Testis (tissue), 2 donors: ENCODE measurements at regions not wholly inside any gene's neighbourhood (a gene's known extent, or its start where the extent isn't known, plus 50 kb on each side); places are given as distances from the start of the nearest gene placed in this dataset.

Source experiments
- DNase-seq: peaks from one replicate; pipeline ENCODE4 v3.0.0-alpha.2; 2019
- H3K27ac ChIP-seq, 2 donors: fragments of 200-600 bp; sonication (generic); one replicate each; pipeline ENCODE4 v1.5.1; 2019
- H3K27me3 ChIP-seq: fragments of 200-600 bp; sonication (generic); one replicate; pipeline ENCODE4 v1.5.1; 2019
- H3K36me3 ChIP-seq: fragments of 200-600 bp; sonication (generic); one replicate; pipeline ENCODE4 v1.5.1; 2017; ENCODE audit warnings: low read depth; ENCODE audit errors: missing control alignments
- H3K4me1 ChIP-seq: fragments of 200-600 bp; sonication (generic); one replicate; pipeline ENCODE4 v1.5.1; 2019
- H3K4me3 ChIP-seq, 2 donors: fragments of 200-600 bp; sonication (generic); one replicate each; pipeline ENCODE4 v1.5.1; 2017 to 2019
- H3K9me3 ChIP-seq: fragments of 200-600 bp; sonication (generic); one replicate; pipeline ENCODE4 v1.5.1; 2017
- CTCF ChIP-seq, 3 experiments: fragments of 450-650 bp in 2 of 3; fragments of 200-600 bp in 1 of 3; sonication (generic) in 1 of 3; IDR thresholded peaks; one replicate each; pipeline ENCODE4 v1.5.1; 2016 to 2019; ENCODE audit warnings: antibody characterized with exemption in 3 of 3, mild to moderate bottlenecking in 2 of 3, moderate library complexity in 1 of 3
- POLR2A ChIP-seq: fragments of 450-650 bp; IDR thresholded peaks from one replicate; pipeline ENCODE4 v1.6.1; 2017; ENCODE audit warnings: antibody characterized with exemption, mild to moderate bottlenecking, moderate library complexity
- WGBS, 2 donors: methylation state at CpG; one replicate each; pipeline ENCODE4 v1.1.5; 2018; 5-methylcytosine and 5-hydroxymethylcytosine counted together
- intact Hi-C: fragments of 100-400 bp; cut with DNase I; formaldehyde crosslinking; loops from one replicate; pipeline ENCODE4 v1.15.1; 2023; ENCODE audit warnings: low total_unique reads

- H3K27ac ChIP-seq, result no peak overlapping the region
- H3K36me3 ChIP-seq, result no peaks in the 10 kb centered on the region
- no peaks in the 10 kb centered on the region for H3K4me1 ChIP-seq
- intact Hi-C loops, result no loop called here
- 63 to 70% methylated on average over 3 of the region's 3 CpGs for WGBS, 2 donors
- no peaks in the 10 kb centered on the region for H3K9me3 ChIP-seq
- TF ChIP-seq POLR2A (no peak), CTCF (IDR thresholded peaks at IDR 0.05) (no peak)
- DNase-seq, result no peak
- H3K27me3 ChIP-seq, result no peaks in the 10 kb centered on the region
- no peak overlapping the region for H3K4me3 ChIP-seq
These were observed 925.9 kb upstream of the SLITRK6 start for GRCh38 chr13:86725105-86725504.

- 61 to 74% methylated on average over 2 of the region's 2 CpGs for WGBS, 2 donors
- Histone ChIP-seq H3K27me3 (no peaks in the 10 kb centered on the region), H3K27ac (no peak overlapping the region), H3K36me3 (no peaks in the 10 kb centered on the region), H3K4me3 (no peak overlapping the region), H3K9me3 (no peaks in the 10 kb centered on the region), H3K4me1 (no peaks in the 10 kb centered on the region)
- TF ChIP-seq CTCF (IDR thresholded peaks at IDR 0.05) (no peak), POLR2A (no peak)
- no peak for DNase-seq
- intact Hi-C loops, result no loop called here
These were observed 930.0 kb upstream of the SLITRK6 start for GRCh38 chr13:86729206-86729605.

GRCh38 chr13:86731987-86732386 lies 932.8 kb upstream of the SLITRK6 start:
- intact Hi-C loops, result no loop called here
- no peak for DNase-seq
- Histone ChIP-seq H3K36me3 (no peaks in the 10 kb centered on the region), H3K27ac (no peak overlapping the region), H3K9me3 (no peaks in the 10 kb centered on the region), H3K27me3 (no peaks in the 10 kb centered on the region), H3K4me3 (no peak overlapping the region), H3K4me1 (no peaks in the 10 kb centered on the region)
- WGBS, 2 donors, result 85 to 100% methylated on average over 1 of the region's 1 CpG
- TF ChIP-seq CTCF (IDR thresholded peaks at IDR 0.05), result no peak
- no peak for TF ChIP-seq POLR2A

GRCh38 chr13:86737334-86737932 lies 933.7 kb upstream of the SLITRK5 start:
- no peaks in the 10 kb centered on the region for H3K9me3 ChIP-seq
- intact Hi-C loops, result no loop called here
- no peak for TF ChIP-seq POLR2A
- no peak for TF ChIP-seq CTCF (IDR thresholded peaks at IDR 0.05)
- no peaks in the 10 kb centered on the region for H3K4me1 ChIP-seq
- 55 to 80% methylated on average over 1 of the region's 1 CpG for WGBS, 2 donors
- no peaks in the 10 kb centered on the region for H3K36me3 ChIP-seq
- no peak overlapping the region for H3K4me3 ChIP-seq
- no peak overlapping the region for H3K27ac ChIP-seq
- no peak for DNase-seq
- no peaks in the 10 kb centered on the region for H3K27me3 ChIP-seq

GRCh38 chr13:86741762-86742285 lies 929.3 kb upstream of the SLITRK5 start:
- no peaks in the 10 kb centered on the region for H3K4me1 ChIP-seq
- DNase-seq, result no peak
- WGBS, 2 donors, result 58 to 64% methylated on average over 2 of the region's 2 CpGs
- TF ChIP-seq POLR2A (no peak), CTCF (IDR thresholded peaks at IDR 0.05) (no peak)
- H3K27ac ChIP-seq, result no peak overlapping the region
- H3K9me3 ChIP-seq, result no peaks in the 10 kb centered on the region
- no peak overlapping the region for H3K4me3 ChIP-seq
- no peaks in the 10 kb centered on the region for H3K27me3 ChIP-seq
- intact Hi-C loops, result no loop called here
- no peaks in the 10 kb centered on the region for H3K36me3 ChIP-seq
